Lung (tissue), 11 donors: ENCODE measurements at regions not wholly inside any gene's neighbourhood (a gene's known extent, or its start where the extent isn't known, plus 50 kb on each side); places are given as distances from the start of the nearest gene placed in this dataset.

Experiments
- ATAC-seq: fragments of 200-7000 bp; cut with Tn5 transposase; one replicate; pipeline ENCODE4 v1.9.1; 2020; ENCODE audit warnings: moderate number of reproducible peaks; ENCODE audit not compliant: insufficient read depth, low FRiP score
- DNase-seq, 3 donors: peaks; one replicate each; pipeline ENCODE4 v3.0.0-alpha.2; 2013 to 2017
- H3K27ac ChIP-seq, 2 donors: one replicate each; pipeline ENCODE4 v1.5.1; 2013; ENCODE audit warnings: mild to moderate bottlenecking in 2 of 2, moderate library complexity in 2 of 2, control low read depth in 1 of 2, inconsistent platforms in 1 of 2, low read depth in 1 of 2, low read length in 1 of 2
- H3K27me3 ChIP-seq, 3 donors: one replicate each; pipeline ENCODE4 v1.5.1; 2013; ENCODE audit warnings: low read length in 2 of 3; ENCODE audit not compliant: control insufficient read depth in 3 of 3, insufficient read depth in 3 of 3
- H3K36me3 ChIP-seq, 4 donors: one replicate each; pipeline ENCODE4 v1.5.1; 2013; ENCODE audit warnings: low read length in 4 of 4, mild to moderate bottlenecking in 1 of 4, moderate library complexity in 1 of 4; ENCODE audit not compliant: control insufficient read depth in 4 of 4, insufficient read depth in 4 of 4
- H3K4me1 ChIP-seq, 5 donors: one replicate each; pipeline ENCODE4 v1.5.1; 2013; ENCODE audit warnings: low read length in 5 of 5, mild to moderate bottlenecking in 2 of 5, moderate library complexity in 1 of 5; ENCODE audit not compliant: control insufficient read depth in 5 of 5, insufficient read depth in 5 of 5
- H3K4me3 ChIP-seq: one replicate; pipeline ENCODE4 v1.5.1; 2013; ENCODE audit warnings: mild to moderate bottlenecking, control low read depth, moderate library complexity
- H3K9ac ChIP-seq, 2 donors: one replicate each; pipeline ENCODE4 v1.5.1; 2013; ENCODE audit warnings: low read length in 2 of 2, control low read depth in 1 of 2; ENCODE audit not compliant: insufficient read depth in 1 of 2
- H3K9me3 ChIP-seq, 4 donors: one replicate each; pipeline ENCODE4 v1.5.1; 2013; ENCODE audit warnings: low read length in 3 of 4, mild to moderate bottlenecking in 1 of 4, moderate library complexity in 1 of 4; ENCODE audit not compliant: control insufficient read depth in 4 of 4, insufficient read depth in 3 of 4
- CTCF ChIP-seq: IDR thresholded peaks from 2 replicates; pipeline ENCODE4 v1.5.1; 2012; ENCODE audit warnings: mild to moderate bottlenecking; ENCODE audit errors: control extremely low read depth, extremely low read depth
- WGBS, 2 donors: extraction: QIAGEN DNeasy Blood & Tissue Kit; methylation state at CpG; one replicate each; pipeline ENCODE4 v1.1.7; 2013; 5-methylcytosine and 5-hydroxymethylcytosine counted together
- donor health status: control.
- donor health status: control.
- donor health status: Bipolar disorder and iron deficiency.
- donor health status: healthy.
- donor health status: DM: yes; HTN: yes; CAD: no.

GRCh38 chr9:97752274-97752673 is 55.1 kb upstream of the XPA start:
- ATAC-seq = no peak
- no peaks in the 10 kb centered on the region for H3K36me3 ChIP-seq
- H3K4me3 ChIP-seq = no peak overlapping the region
- H3K27ac ChIP-seq = no peak overlapping the region
- no peak for DNase-seq
- no peaks in the 10 kb centered on the region for H3K4me1 ChIP-seq
- H3K9ac ChIP-seq = no peak overlapping the region
- H3K27me3 ChIP-seq = no peaks in the 10 kb centered on the region
- 81 to 86% methylated on average over 2 of the region's 2 CpGs for WGBS, 2 donors
- TF ChIP-seq CTCF = no peak
- peaks cover 0 to 5% (median 0%) of the 10 kb centered on the region in 4 donors for H3K9me3 ChIP-seq

GRCh38 chr9:97753364-97753763 is 56.2 kb upstream of the XPA start:
- ATAC-seq (no peak), DNase-seq (no peak)
- Histone ChIP-seq H3K27ac (no peak overlapping the region), H3K9me3 (peaks cover 0 to 5% (median 0%) of the 10 kb centered on the region in 4 donors), H3K27me3 (no peaks in the 10 kb centered on the region), H3K4me3 (no peak overlapping the region), H3K4me1 (no peaks in the 10 kb centered on the region), H3K36me3 (no peaks in the 10 kb centered on the region), H3K9ac (no peak overlapping the region)
- no peak for TF ChIP-seq CTCF

GRCh38 chr9:97753975-97754374 is 56.8 kb upstream of the XPA start:
- H3K9me3 ChIP-seq = peaks cover 0 to 7% (median 0%) of the 10 kb centered on the region in 4 donors
- H3K4me3 ChIP-seq = no peak overlapping the region
- WGBS, 2 donors = 72 to 73% methylated on average over 2 of the region's 2 CpGs
- no peaks in the 10 kb centered on the region for H3K4me1 ChIP-seq
- no peak for ATAC-seq
- no peak overlapping the region for H3K9ac ChIP-seq
- no peaks in the 10 kb centered on the region for H3K36me3 ChIP-seq
- DNase-seq = no peak
- no peak for TF ChIP-seq CTCF
- H3K27ac ChIP-seq = no peak overlapping the region
- no peaks in the 10 kb centered on the region for H3K27me3 ChIP-seq

GRCh38 chr9:97755618-97756267 is 58.6 kb upstream of the XPA start:
- H3K4me1 ChIP-seq = no peaks in the 10 kb centered on the region
- WGBS, 2 donors = 87 to 91% methylated on average over 4 of the region's 4 CpGs
- H3K9ac ChIP-seq = no peak overlapping the region
- ATAC-seq = no peak
- no peak overlapping the region for H3K27ac ChIP-seq
- no peak for DNase-seq
- H3K36me3 ChIP-seq = no peaks in the 10 kb centered on the region
- TF ChIP-seq CTCF = no peak
- H3K27me3 ChIP-seq = no peaks in the 10 kb centered on the region
- peaks cover 0 to 7% (median 0%) of the 10 kb centered on the region in 4 donors for H3K9me3 ChIP-seq
- no peak overlapping the region for H3K4me3 ChIP-seq
